ENCODE measurements at regions not wholly inside any gene's neighbourhood (a gene's known extent, or its start where the extent isn't known, plus 50 kb on each side); places are given as distances from the start of the nearest gene placed in this dataset.

DNA sequence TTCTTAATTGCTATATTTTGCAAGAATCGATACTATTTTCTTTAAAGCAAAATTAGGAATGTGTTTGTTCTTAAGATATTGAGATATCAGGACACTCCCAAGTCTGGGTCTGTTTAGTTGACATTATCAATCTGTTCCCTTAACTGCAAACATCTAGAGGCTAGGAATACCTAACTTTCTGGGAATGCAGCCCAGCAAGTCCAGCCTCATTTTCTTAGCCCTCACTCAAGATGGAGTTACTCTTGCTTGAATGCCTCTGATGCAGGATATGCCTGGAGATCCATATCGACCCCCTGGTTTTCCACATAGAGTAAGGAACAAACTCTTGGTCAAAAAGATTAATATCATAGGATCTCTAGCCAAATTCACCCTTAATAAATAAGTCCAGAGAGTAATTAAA lies 305.3 kb upstream of the COBL start:
- no peak overlapping the region for H3K4me2 ChIP-seq (ENCODE audit: low read depth, low read length)
- ChIA-PET CTCF (no interaction called here), POLR2A (ENCODE audit: unreplicated experiment) (no interaction called here)
- in situ Hi-C loops (cut with MboI; ENCODE audit: low sequenced_read_pairs) (no loop called here), dilution Hi-C loops (cut with HindIII; ENCODE audit: low sequenced_read_pairs, unreplicated experiment) (no loop called here), intact Hi-C loops (cut with micrococcal nuclease) (no loop called here)
- H4K5ac ChIP-seq (ENCODE audit: low read depth, low read length) = no peak overlapping the region
- DNase-seq (no peak), ATAC-seq (ENCODE audit: low read depth) (no peak)
- H4K20me1 ChIP-seq (ENCODE audit: insufficient read depth, low read length) = no peaks in the 10 kb centered on the region
- H2BK15ac ChIP-seq (ENCODE audit: low read depth, low read length) = no peak overlapping the region
- no peak overlapping the region for H3K4me3 ChIP-seq (ENCODE audit: insufficient read depth, low read depth, low read length)
- no peak overlapping the region for H2AFZ ChIP-seq (replicated peaks; ENCODE audit: low read length, poor library complexity)
- no peak overlapping the region for H4K8ac ChIP-seq (ENCODE audit: low read depth in 2 of 2, low read length in 2 of 2)
- no peaks in the 10 kb centered on the region for H3K27me3 ChIP-seq (ENCODE audit: control insufficient read depth, insufficient read depth, low read length)
- TF ChIP-seq MXI1 (IDR thresholded peaks at IDR 0.05; ENCODE audit: borderline replicate concordance, low read depth, low read length) = no peak
- no peak for TF ChIP-seq MAZ (IDR thresholded peaks at IDR 0.05; ENCODE audit: borderline replicate concordance, low read depth, low read length)
- no peak for TF ChIP-seq RFX5 (IDR thresholded peaks at IDR 0.05; ENCODE audit: low read depth, low read length)
- no peak for TF ChIP-seq POLR2A (IDR thresholded peaks at IDR 0.05; ENCODE audit: low read depth, low read length)
- no peak for TF ChIP-seq FOS (IDR thresholded peaks at IDR 0.05; ENCODE audit: low read depth, low read length)
- no peak for TF ChIP-seq RCOR1 (IDR thresholded peaks at IDR 0.05; ENCODE audit: insufficient replicate concordance, low read length)
- TF ChIP-seq NFE2L2 (IDR thresholded peaks at IDR 0.05; ENCODE audit: low read depth, low read length) = no peak
- no peak for TF ChIP-seq CEBPB (IDR thresholded peaks at IDR 0.05; ENCODE audit: low read depth, low read length)
- no peak for TF ChIP-seq MAFK (IDR thresholded peaks at IDR 0.05; ENCODE audit: low read depth, low read length)
- TF ChIP-seq CHD1 (IDR thresholded peaks at IDR 0.05; ENCODE audit: low read depth, low read length) = no peak
- TF ChIP-seq, protein P1, sequence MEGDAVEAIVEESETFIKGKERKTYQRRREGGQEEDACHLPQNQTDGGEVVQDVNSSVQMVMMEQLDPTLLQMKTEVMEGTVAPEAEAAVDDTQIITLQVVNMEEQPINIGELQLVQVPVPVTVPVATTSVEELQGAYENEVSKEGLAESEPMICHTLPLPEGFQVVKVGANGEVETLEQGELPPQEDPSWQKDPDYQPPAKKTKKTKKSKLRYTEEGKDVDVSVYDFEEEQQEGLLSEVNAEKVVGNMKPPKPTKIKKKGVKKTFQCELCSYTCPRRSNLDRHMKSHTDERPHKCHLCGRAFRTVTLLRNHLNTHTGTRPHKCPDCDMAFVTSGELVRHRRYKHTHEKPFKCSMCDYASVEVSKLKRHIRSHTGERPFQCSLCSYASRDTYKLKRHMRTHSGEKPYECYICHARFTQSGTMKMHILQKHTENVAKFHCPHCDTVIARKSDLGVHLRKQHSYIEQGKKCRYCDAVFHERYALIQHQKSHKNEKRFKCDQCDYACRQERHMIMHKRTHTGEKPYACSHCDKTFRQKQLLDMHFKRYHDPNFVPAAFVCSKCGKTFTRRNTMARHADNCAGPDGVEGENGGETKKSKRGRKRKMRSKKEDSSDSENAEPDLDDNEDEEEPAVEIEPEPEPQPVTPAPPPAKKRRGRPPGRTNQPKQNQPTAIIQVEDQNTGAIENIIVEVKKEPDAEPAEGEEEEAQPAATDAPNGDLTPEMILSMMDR (conservative IDR thresholded peaks at IDR 0.05; ENCODE audit: low read depth, low read length) = no peak
- TF ChIP-seq SMC3 (IDR thresholded peaks at IDR 0.05; ENCODE audit: low read depth, low read length) = no peak
- no peak for TF ChIP-seq BHLHE40 (IDR thresholded peaks at IDR 0.05; ENCODE audit: low read depth, low read length)
- no peak for TF ChIP-seq RAD21 (IDR thresholded peaks at IDR 0.05; ENCODE audit: low read length)
- TF ChIP-seq, protein P2, sequence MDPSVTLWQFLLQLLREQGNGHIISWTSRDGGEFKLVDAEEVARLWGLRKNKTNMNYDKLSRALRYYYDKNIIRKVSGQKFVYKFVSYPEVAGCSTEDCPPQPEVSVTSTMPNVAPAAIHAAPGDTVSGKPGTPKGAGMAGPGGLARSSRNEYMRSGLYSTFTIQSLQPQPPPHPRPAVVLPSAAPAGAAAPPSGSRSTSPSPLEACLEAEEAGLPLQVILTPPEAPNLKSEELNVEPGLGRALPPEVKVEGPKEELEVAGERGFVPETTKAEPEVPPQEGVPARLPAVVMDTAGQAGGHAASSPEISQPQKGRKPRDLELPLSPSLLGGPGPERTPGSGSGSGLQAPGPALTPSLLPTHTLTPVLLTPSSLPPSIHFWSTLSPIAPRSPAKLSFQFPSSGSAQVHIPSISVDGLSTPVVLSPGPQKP (IDR thresholded peaks at IDR 0.05; ENCODE audit: borderline replicate concordance, low read depth, low read length) = no peak
- TF ChIP-seq, protein P3, sequence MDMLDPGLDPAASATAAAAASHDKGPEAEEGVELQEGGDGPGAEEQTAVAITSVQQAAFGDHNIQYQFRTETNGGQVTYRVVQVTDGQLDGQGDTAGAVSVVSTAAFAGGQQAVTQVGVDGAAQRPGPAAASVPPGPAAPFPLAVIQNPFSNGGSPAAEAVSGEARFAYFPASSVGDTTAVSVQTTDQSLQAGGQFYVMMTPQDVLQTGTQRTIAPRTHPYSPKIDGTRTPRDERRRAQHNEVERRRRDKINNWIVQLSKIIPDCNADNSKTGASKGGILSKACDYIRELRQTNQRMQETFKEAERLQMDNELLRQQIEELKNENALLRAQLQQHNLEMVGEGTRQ (IDR thresholded peaks at IDR 0.05; ENCODE audit: low read depth, low read length) = no peak
- BruUV-seq (replicated peaks) = no TSS peak
- no peak overlapping the region for H3K56ac ChIP-seq (ENCODE audit: extremely low read depth, insufficient read depth, low read length)
- H3K14ac ChIP-seq (replicated peaks; ENCODE audit: low read depth, low read length) = no peak overlapping the region
- no peaks in the 10 kb centered on the region for H3K36me3 ChIP-seq (ENCODE audit: control insufficient read depth, insufficient read depth, low read length)
- H2AK5ac ChIP-seq (ENCODE audit: low read depth, low read length) = no peak overlapping the region
- H3K4ac ChIP-seq (ENCODE audit: low read depth, low read length) = no peak overlapping the region
- H4K91ac ChIP-seq (ENCODE audit: insufficient read depth, low read depth, low read length) = no peak overlapping the region
- no peak overlapping the region for H2BK120ac ChIP-seq (ENCODE audit: low read depth, low read length)
- no peak overlapping the region for H3K18ac ChIP-seq (ENCODE audit: low read depth, low read length)
- H2AK9ac ChIP-seq (replicated peaks; ENCODE audit: low read depth, low read length, poor library complexity) = no peak overlapping the region
- no peaks in the 10 kb centered on the region for H3K9me1 ChIP-seq (ENCODE audit: insufficient read depth, low read length)
- H3K9ac ChIP-seq (ENCODE audit: low read depth, low read length) = no peak overlapping the region
- no peak overlapping the region for H3K23ac ChIP-seq (ENCODE audit: low read depth, low read length)
- H3K9me3 ChIP-seq (ENCODE audit: control insufficient read depth, insufficient read depth, low read length) = peaks cover 22% of the 10 kb centered on the region
- H3K27ac ChIP-seq (ENCODE audit: insufficient read depth, low read length) = no peak overlapping the region
- no peaks in the 10 kb centered on the region for H3K79me1 ChIP-seq (ENCODE audit: low read depth in 1 of 2, low read length in 2 of 2)
- H2BK20ac ChIP-seq (ENCODE audit: low read depth, low read length) = no peak overlapping the region
- no CpG with 5 or more reads among the region's 2 CpGs for WGBS, 2 experiments (ENCODE audit: extremely low coverage in 2 of 2, insufficient read length in 1 of 2)
- H3K4me1 ChIP-seq (ENCODE audit: control insufficient read depth, insufficient read depth, low read length) = no peaks in the 10 kb centered on the region
- H2BK5ac ChIP-seq (ENCODE audit: low read depth, low read length, poor library complexity, severe bottlenecking) = no peak overlapping the region
